Colonic mucosa (tissue), 4 donors: ENCODE measurements at regions not wholly inside any gene's neighbourhood (a gene's known extent, or its start where the extent isn't known, plus 50 kb on each side); places are given as distances from the start of the nearest gene placed in this dataset.

Experiments used
- DNase-seq: peaks from one replicate; pipeline ENCODE4 v3.0.0-alpha.2; 2020
- H3K27ac ChIP-seq: fragments of 200-600 bp; one replicate; pipeline ENCODE4 v1.8.0; 2021
- H3K27me3 ChIP-seq: fragments of 200-600 bp; one replicate; pipeline ENCODE4 v1.8.0; 2021
- H3K36me3 ChIP-seq: fragments of 200-600 bp; one replicate; pipeline ENCODE4 v1.8.0; 2021
- H3K4me1 ChIP-seq: fragments of 200-600 bp; one replicate; pipeline ENCODE4 v1.8.0; 2021; ENCODE audit warnings: mild to moderate bottlenecking
- H3K4me3 ChIP-seq: fragments of 200-600 bp; one replicate; pipeline ENCODE4 v1.8.0; 2021
- H3K9ac ChIP-seq, 2 donors: one replicate each; pipeline ENCODE4 v1.7.0; 2013; ENCODE audit warnings: control low read depth in 2 of 2, low read depth in 2 of 2, low read length in 2 of 2
- H3K9me3 ChIP-seq: fragments of 200-600 bp; one replicate; pipeline ENCODE4 v1.8.0; 2021
- CTCF ChIP-seq: fragments of 200-600 bp; IDR thresholded peaks from one replicate; pipeline ENCODE4 v1.8.0; 2022; ENCODE audit warnings: antibody characterized with exemption, mild to moderate bottlenecking
- intact Hi-C: fragments of 100-400 bp; cut with DNase I; formaldehyde crosslinking; loops from one replicate; pipeline ENCODE4 v1.14.1; 2022
- donor health status: healthy.
- donor health status: DM: no; HTN: no; CAD: no.
- donor health status: DM: no; HTN: no; CAD: no.

DNA sequence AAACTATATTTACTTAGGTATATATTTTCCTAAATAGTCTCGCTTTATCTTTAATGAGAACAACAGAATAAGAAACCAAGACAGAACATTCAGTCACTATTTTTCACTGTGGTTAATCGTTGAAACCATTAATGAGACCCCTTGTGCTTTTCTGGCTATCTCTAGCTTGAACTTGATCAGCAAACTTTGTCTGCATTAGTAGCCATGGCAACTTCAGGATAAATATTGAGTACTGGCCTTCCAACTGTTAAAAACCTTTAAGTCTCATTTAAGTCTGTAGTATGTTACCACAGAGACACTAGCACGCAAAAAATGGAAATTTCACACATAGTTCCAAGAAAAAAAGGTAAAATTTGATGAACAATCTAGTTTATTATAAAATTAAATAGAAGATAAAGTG is 946.0 kb downstream of the SLITRK5 start:
- TF ChIP-seq CTCF: no peak
- intact Hi-C loops: no loop called here
- DNase-seq: no peak
- Histone ChIP-seq H3K27me3 (no peaks in the 10 kb centered on the region), H3K9ac (no peak overlapping the region), H3K4me1 (no peaks in the 10 kb centered on the region), H3K9me3 (no peaks in the 10 kb centered on the region), H3K4me3 (no peak overlapping the region), H3K36me3 (no peaks in the 10 kb centered on the region), H3K27ac (no peak overlapping the region)

DNA sequence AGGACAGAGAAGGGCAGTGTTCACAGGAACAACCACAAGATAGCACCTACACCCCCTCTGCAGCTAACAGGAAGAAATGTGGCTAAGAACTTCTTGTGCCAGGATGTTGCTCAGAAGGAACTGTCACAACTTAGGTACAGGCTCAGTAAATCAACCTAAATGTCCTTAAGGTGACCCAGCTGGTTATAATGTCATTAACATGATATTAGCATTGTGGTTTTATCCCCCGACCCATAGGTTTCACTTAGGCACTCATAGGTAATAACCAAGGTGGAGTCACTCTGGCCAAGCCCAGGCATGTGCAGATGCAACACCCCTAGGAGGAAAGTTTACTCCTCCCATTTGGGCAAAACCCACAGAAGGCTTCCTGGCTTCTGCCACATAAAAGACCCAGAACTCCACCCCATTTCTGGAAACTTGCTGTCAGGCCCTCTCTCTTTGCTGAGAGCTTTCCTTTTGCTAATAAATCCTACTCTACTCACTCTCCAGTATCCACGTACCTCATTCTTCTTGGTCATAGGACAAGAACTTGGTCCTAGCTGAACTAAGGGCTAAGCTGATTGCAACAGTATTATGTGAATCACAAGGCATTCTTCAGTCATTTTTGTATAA is 951.3 kb downstream of the SLITRK5 start:
- H3K9ac ChIP-seq: no peak overlapping the region
- no peak for TF ChIP-seq CTCF
- H3K27me3 ChIP-seq: no peaks in the 10 kb centered on the region
- no peaks in the 10 kb centered on the region for H3K9me3 ChIP-seq
- H3K4me3 ChIP-seq: no peak overlapping the region
- H3K36me3 ChIP-seq: no peaks in the 10 kb centered on the region
- no peak for DNase-seq
- H3K4me1 ChIP-seq: no peaks in the 10 kb centered on the region
- no peak overlapping the region for H3K27ac ChIP-seq
- intact Hi-C loops: no loop called here

DNA sequence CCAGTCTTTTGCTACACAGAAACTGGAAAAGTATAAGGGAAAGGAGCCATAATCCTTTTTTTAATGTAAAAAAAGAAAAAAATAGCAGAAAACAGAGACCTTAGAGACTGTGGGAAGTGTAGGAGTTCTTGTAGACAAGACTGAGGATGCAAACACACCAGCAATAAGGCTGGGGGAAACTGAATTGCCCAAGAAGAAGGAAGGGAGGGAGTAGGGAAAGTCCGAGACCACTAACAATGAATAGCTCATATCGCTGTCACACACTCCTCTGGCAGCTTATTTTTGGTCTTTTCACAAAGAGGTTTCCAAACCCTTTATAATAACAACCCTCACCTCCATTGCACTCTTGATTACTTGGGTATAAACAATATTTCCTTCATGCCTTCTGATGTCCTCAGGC is 952.0 kb downstream of the SLITRK5 start:
- H3K4me1 ChIP-seq: no peaks in the 10 kb centered on the region
- intact Hi-C loops: no loop called here
- H3K27ac ChIP-seq: no peak overlapping the region
- no peak for TF ChIP-seq CTCF
- H3K27me3 ChIP-seq: no peaks in the 10 kb centered on the region
- no peaks in the 10 kb centered on the region for H3K36me3 ChIP-seq
- no peak overlapping the region for H3K9ac ChIP-seq
- no peaks in the 10 kb centered on the region for H3K9me3 ChIP-seq
- H3K4me3 ChIP-seq: no peak overlapping the region
- DNase-seq: no peak

DNA sequence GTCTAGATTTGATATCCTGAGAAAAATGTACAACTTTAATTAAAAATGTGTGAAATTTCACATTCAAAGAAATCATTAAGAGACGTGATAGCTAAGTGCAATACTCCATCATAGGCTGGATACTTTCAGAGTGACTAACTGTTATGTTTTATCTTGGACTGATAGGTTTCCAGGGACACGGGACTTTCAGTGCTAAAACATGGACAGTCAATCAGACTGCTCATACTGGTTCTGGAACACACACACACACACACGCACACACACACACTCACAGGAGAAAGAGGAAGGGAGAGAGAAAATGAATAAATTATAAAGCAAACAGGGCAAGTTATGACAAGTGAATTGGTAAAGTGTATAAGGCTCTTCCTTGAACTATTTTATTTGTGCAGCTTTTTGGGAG is 955.9 kb downstream of the SLITRK5 start:
- no peak overlapping the region for H3K27ac ChIP-seq
- intact Hi-C loops: no loop called here
- TF ChIP-seq CTCF: no peak
- H3K4me1 ChIP-seq: no peaks in the 10 kb centered on the region
- H3K9me3 ChIP-seq: no peaks in the 10 kb centered on the region
- no peaks in the 10 kb centered on the region for H3K36me3 ChIP-seq
- no peak overlapping the region for H3K4me3 ChIP-seq
- DNase-seq: no peak
- no peak overlapping the region for H3K9ac ChIP-seq
- H3K27me3 ChIP-seq: no peaks in the 10 kb centered on the region

GRCh38 chr13:88628882-88629281 is 957.7 kb downstream of the SLITRK5 start:
- Histone ChIP-seq H3K4me3 (no peak overlapping the region), H3K27ac (no peak overlapping the region), H3K4me1 (no peaks in the 10 kb centered on the region), H3K36me3 (no peaks in the 10 kb centered on the region), H3K27me3 (no peaks in the 10 kb centered on the region), H3K9ac (no peak overlapping the region), H3K9me3 (no peaks in the 10 kb centered on the region)
- no peak for TF ChIP-seq CTCF
- no peak for DNase-seq
- intact Hi-C loops: no loop called here
